Astrocyte of the cerebellum (primary cell): ENCODE measurements at regions not wholly inside any gene's neighbourhood (a gene's known extent, or its start where the extent isn't known, plus 50 kb on each side); places are given as distances from the start of the nearest gene placed in this dataset.

Experiments used
- DNase-seq: peaks from one replicate; pipeline ENCODE4 v3.0.0-alpha.2; 2011; ENCODE audit warnings: low read depth
- H3K4me3 ChIP-seq: 2 replicates; pipeline ENCODE4 v1.5.1; 2011; ENCODE audit warnings: mild to moderate bottlenecking, low read depth, low read length, moderate library complexity
- CTCF ChIP-seq: IDR thresholded peaks from 2 replicates; pipeline ENCODE4 v1.5.1; 2012; ENCODE audit warnings: low read length, low read depth, moderate library complexity, mild to moderate bottlenecking; ENCODE audit errors: missing control alignments
- in situ Hi-C: cut with HindIII; loops from 2 replicates; pipeline ENCODE4 v1.10.0; 2017; ENCODE audit warnings: low sequenced_read_pairs

GRCh38 chr18:57273194-57273593, 79.2 kb upstream of the ST8SIA3 start:
- in situ Hi-C loops = no loop called here
- no peak for DNase-seq
- TF ChIP-seq CTCF = no peak
- no peak overlapping the region for H3K4me3 ChIP-seq

- no peak overlapping the region for H3K4me3 ChIP-seq
- no peak for TF ChIP-seq CTCF
- DNase-seq = no peak
- in situ Hi-C loops = no loop called here
Observed at GRCh38 chr18:57275111-57275510, 77.2 kb upstream of the ST8SIA3 start.

GRCh38 chr18:57276829-57277228, 75.5 kb upstream of the ST8SIA3 start:
- no peak for TF ChIP-seq CTCF
- DNase-seq = no peak
- no peak overlapping the region for H3K4me3 ChIP-seq
- in situ Hi-C loops = no loop called here

- no peak overlapping the region for H3K4me3 ChIP-seq
- no peak for DNase-seq
- in situ Hi-C loops = no loop called here
- no peak for TF ChIP-seq CTCF
Observed at GRCh38 chr18:57278933-57279332, 73.4 kb upstream of the ST8SIA3 start.

- in situ Hi-C loops = no loop called here
- no peak for TF ChIP-seq CTCF
Observed at GRCh38 chr18:57281519-57281918, 70.8 kb upstream of the ST8SIA3 start.

GRCh38 chr18:57286949-57287348, 65.4 kb upstream of the ST8SIA3 start:
- H3K4me3 ChIP-seq = no peak overlapping the region
- no peak for TF ChIP-seq CTCF
- in situ Hi-C loops = no loop called here
- DNase-seq = no peak

More at GRCh38 chr18:57281519-57281918, 70.8 kb upstream of the ST8SIA3 start:
- H3K4me3 ChIP-seq = no peak overlapping the region
- DNase-seq = no peak

GRCh38 chr18:57287766-57288165, 64.6 kb upstream of the ST8SIA3 start:
- in situ Hi-C loops = no loop called here
- H3K4me3 ChIP-seq = no peak overlapping the region
- no peak for TF ChIP-seq CTCF
- no peak for DNase-seq
